ENCODE measurements at regions not wholly inside any gene's neighbourhood (a gene's known extent, or its start where the extent isn't known, plus 50 kb on each side); places are given as distances from the start of the nearest gene placed in this dataset.

GRCh38 chr3:152100491-152101132 is 168.1 kb upstream of the MBNL1 start:
- no peak for DNase-seq (ENCODE audit: low spot score)
- no peak; the same call in 2 of the 3 replicates for ATAC-seq (ENCODE audit: low read depth)
- Histone ChIP-seq H3K27ac (ENCODE audit: poor library complexity, severe bottlenecking) (no peak overlapping the region), H3K27me3 (ENCODE audit: insufficient read depth, poor library complexity, severe bottlenecking) (no peaks in the 10 kb centered on the region), H3K9me3 (ENCODE audit: severe bottlenecking) (no peaks in the 10 kb centered on the region), H3K36me3 (ENCODE audit: low read depth) (no peaks in the 10 kb centered on the region), H3K4me1 (ENCODE audit: insufficient read depth, poor library complexity, severe bottlenecking) (peaks cover 12% of the 10 kb centered on the region), H3K4me3 (ENCODE audit: severe bottlenecking) (no peak overlapping the region)
- no peak for TF ChIP-seq CTCF (IDR thresholded peaks at IDR 0.05; ENCODE audit: poor library complexity, severe bottlenecking)

GRCh38 chr3:152102410-152102809 is 166.3 kb upstream of the MBNL1 start:
- ATAC-seq (ENCODE audit: low read depth), result no peak
- TF ChIP-seq CTCF (IDR thresholded peaks at IDR 0.05; ENCODE audit: poor library complexity, severe bottlenecking), result no peak
- no peaks in the 10 kb centered on the region for H3K27me3 ChIP-seq (ENCODE audit: insufficient read depth, poor library complexity, severe bottlenecking)
- H3K27ac ChIP-seq (ENCODE audit: poor library complexity, severe bottlenecking), result no peak overlapping the region
- no peaks in the 10 kb centered on the region for H3K36me3 ChIP-seq (ENCODE audit: low read depth)
- no peak overlapping the region for H3K4me3 ChIP-seq (ENCODE audit: severe bottlenecking)
- no peak for DNase-seq (ENCODE audit: low spot score)
- no peaks in the 10 kb centered on the region for H3K9me3 ChIP-seq (ENCODE audit: severe bottlenecking)
- H3K4me1 ChIP-seq (ENCODE audit: insufficient read depth, poor library complexity, severe bottlenecking), result peaks cover 7% of the 10 kb centered on the region

- TF ChIP-seq CTCF (IDR thresholded peaks at IDR 0.05; ENCODE audit: poor library complexity, severe bottlenecking), result no peak
- DNase-seq (ENCODE audit: low spot score), result no peak
- Histone ChIP-seq H3K4me1 (ENCODE audit: insufficient read depth, poor library complexity, severe bottlenecking) (peaks cover 5% of the 10 kb centered on the region), H3K27ac (ENCODE audit: poor library complexity, severe bottlenecking) (no peak overlapping the region), H3K4me3 (ENCODE audit: severe bottlenecking) (no peak overlapping the region), H3K27me3 (ENCODE audit: insufficient read depth, poor library complexity, severe bottlenecking) (no peaks in the 10 kb centered on the region), H3K36me3 (ENCODE audit: low read depth) (no peaks in the 10 kb centered on the region), H3K9me3 (ENCODE audit: severe bottlenecking) (no peaks in the 10 kb centered on the region)
- ATAC-seq (ENCODE audit: low read depth), result no peak
These were observed 165.5 kb upstream of the MBNL1 start for GRCh38 chr3:152103257-152103656.

- Histone ChIP-seq H3K27me3 (ENCODE audit: insufficient read depth, poor library complexity, severe bottlenecking) (no peaks in the 10 kb centered on the region), H3K4me3 (ENCODE audit: severe bottlenecking) (no peak overlapping the region), H3K36me3 (ENCODE audit: low read depth) (no peaks in the 10 kb centered on the region), H3K4me1 (ENCODE audit: insufficient read depth, poor library complexity, severe bottlenecking) (peaks cover 5% of the 10 kb centered on the region), H3K9me3 (ENCODE audit: severe bottlenecking) (no peaks in the 10 kb centered on the region), H3K27ac (ENCODE audit: poor library complexity, severe bottlenecking) (no peak overlapping the region)
- ATAC-seq (ENCODE audit: low read depth) (no peak), DNase-seq (ENCODE audit: low spot score) (no peak)
- TF ChIP-seq CTCF (IDR thresholded peaks at IDR 0.05; ENCODE audit: poor library complexity, severe bottlenecking), result no peak
These were observed 163.8 kb upstream of the MBNL1 start for GRCh38 chr3:152104847-152105415.

- TF ChIP-seq CTCF (IDR thresholded peaks at IDR 0.05; ENCODE audit: poor library complexity, severe bottlenecking), result no peak
- no peak overlapping the region for H3K27ac ChIP-seq (ENCODE audit: poor library complexity, severe bottlenecking)
- H3K9me3 ChIP-seq (ENCODE audit: severe bottlenecking), result no peaks in the 10 kb centered on the region
- no peaks in the 10 kb centered on the region for H3K36me3 ChIP-seq (ENCODE audit: low read depth)
- ATAC-seq (ENCODE audit: low read depth) (no peak), DNase-seq (ENCODE audit: low spot score) (no peak)
- H3K4me1 ChIP-seq (ENCODE audit: insufficient read depth, poor library complexity, severe bottlenecking), result peaks cover 5% of the 10 kb centered on the region
- H3K27me3 ChIP-seq (ENCODE audit: insufficient read depth, poor library complexity, severe bottlenecking), result no peaks in the 10 kb centered on the region
- no peak overlapping the region for H3K4me3 ChIP-seq (ENCODE audit: severe bottlenecking)
These were observed 163.3 kb upstream of the MBNL1 start for GRCh38 chr3:152105446-152105845.

Measured in RWPE2 (cell line).